GM19043 (cell line): ENCODE measurements at regions not wholly inside any gene's neighbourhood (a gene's known extent, or its start where the extent isn't known, plus 50 kb on each side); places are given as distances from the start of the nearest gene placed in this dataset.
"Not testable (repeated sequence)": the region's sequence is repeated elsewhere in the genome, so short reads cannot be mapped to it uniquely, and the experiment has no call there.

Experiments
- ATAC-seq: cut with Tn5 transposase; IDR thresholded peaks from one replicate; pipeline ENCODE4 v1.9.1; 2021; ENCODE audit warnings: low read depth; ENCODE audit not compliant: unreplicated experiment

- no peak for ATAC-seq
Measured at GRCh38 chr4:85018983-85019382, 52.5 kb upstream of the WDFY3 start.

- no peak for ATAC-seq
Measured at GRCh38 chr4:85019411-85019810, 52.9 kb upstream of the WDFY3 start.

GRCh38 chr4:85024671-85025070 is 58.2 kb upstream of the WDFY3 start:
- no peak for ATAC-seq

GRCh38 chr4:85028910-85029309 is 62.4 kb upstream of the WDFY3 start:
- ATAC-seq, result no peak

GRCh38 chr4:85029453-85029852 is 63.0 kb upstream of the WDFY3 start:
- ATAC-seq, result no peak

GRCh38 chr4:85030156-85030555 is 63.7 kb upstream of the WDFY3 start:
- ATAC-seq, result no peak

- ATAC-seq, result not testable (repeated sequence)
Measured at GRCh38 chr4:85033838-85034237, 67.3 kb upstream of the WDFY3 start.

- ATAC-seq, result no peak
Measured at GRCh38 chr4:85039526-85039925, 73.0 kb upstream of the WDFY3 start.

GRCh38 chr4:85043812-85044496 is 77.5 kb upstream of the WDFY3 start:
- not testable (repeated sequence) for ATAC-seq

GRCh38 chr4:85050736-85051135 is 84.2 kb upstream of the WDFY3 start:
- ATAC-seq, result no peak

GRCh38 chr4:85051526-85051925 is 85.0 kb upstream of the WDFY3 start:
- no peak for ATAC-seq

- not testable (repeated sequence) for ATAC-seq
Measured at GRCh38 chr4:85054925-85055324, 88.4 kb upstream of the WDFY3 start.

- no peak for ATAC-seq
Measured at GRCh38 chr4:85058551-85058950, 92.1 kb upstream of the WDFY3 start.

GRCh38 chr4:85061974-85062373 is 95.5 kb upstream of the WDFY3 start:
- ATAC-seq, result no peak

- ATAC-seq, result no peak
Measured at GRCh38 chr4:85062466-85062865, 96.0 kb upstream of the WDFY3 start.

GRCh38 chr4:85067342-85067741 is 100.9 kb upstream of the WDFY3 start:
- ATAC-seq, result no peak

GRCh38 chr4:85078016-85078415 is 111.5 kb upstream of the WDFY3 start:
- ATAC-seq, result no peak

GRCh38 chr4:85081196-85081595 is 114.7 kb upstream of the WDFY3 start:
- no peak for ATAC-seq

- peak; percentile 80 for ATAC-seq
Measured at GRCh38 chr4:85084371-85085094, 118.0 kb upstream of the WDFY3 start.

- ATAC-seq, result no peak
Measured at GRCh38 chr4:85086721-85087120, 120.2 kb upstream of the WDFY3 start.

GRCh38 chr4:85092536-85092935 is 126.0 kb upstream of the WDFY3 start:
- no peak for ATAC-seq

- no peak for ATAC-seq
Measured at GRCh38 chr4:85092943-85093342, 126.5 kb upstream of the WDFY3 start.
